Astrocyte of the spinal cord (primary cell): ENCODE measurements at regions not wholly inside any gene's neighbourhood (a gene's known extent, or its start where the extent isn't known, plus 50 kb on each side); places are given as distances from the start of the nearest gene placed in this dataset.

Experiments
- DNase-seq: peaks from one replicate; pipeline ENCODE4 v3.0.0; 2011; ENCODE audit warnings: low read depth, low spot score
- H3K4me3 ChIP-seq: 2 replicates; pipeline ENCODE4 v1.5.1; 2011; ENCODE audit warnings: low read depth, mild to moderate bottlenecking, low read length, moderate library complexity
- CTCF ChIP-seq: IDR thresholded peaks from 2 replicates; pipeline ENCODE4 v1.5.1; 2012; ENCODE audit warnings: low read depth, mild to moderate bottlenecking, low read length, inconsistent platforms
- in situ Hi-C: cut with HindIII; loops from 2 replicates; pipeline ENCODE4 v1.10.0; 2017; ENCODE audit warnings: low sequenced_read_pairs

GRCh38 chr7:136308230-136308629, 331.1 kb upstream of the MTPN start:
- in situ Hi-C loops, result no loop called here
- no peak overlapping the region for H3K4me3 ChIP-seq
- DNase-seq, result no peak
- no peak for TF ChIP-seq CTCF

GRCh38 chr7:136303162-136303561, 326.0 kb upstream of the MTPN start:
- no peak for TF ChIP-seq CTCF
- in situ Hi-C loops, result no loop called here
- DNase-seq, result peak; percentile 2

GRCh38 chr7:136302049-136302448, 324.9 kb upstream of the MTPN start:
- DNase-seq, result no peak
- no peak for TF ChIP-seq CTCF
- H3K4me3 ChIP-seq, result no peak overlapping the region
- in situ Hi-C loops, result no loop called here

More at GRCh38 chr7:136303162-136303561, 326.0 kb upstream of the MTPN start:
- H3K4me3 ChIP-seq, result no peak overlapping the region

GRCh38 chr7:136294977-136295376, 317.8 kb upstream of the MTPN start:
- no peak for DNase-seq
- H3K4me3 ChIP-seq, result no peak overlapping the region
- in situ Hi-C loops, result no loop called here
- no peak for TF ChIP-seq CTCF

GRCh38 chr7:136293841-136294391, 316.8 kb upstream of the MTPN start:
- DNase-seq, result no peak
- TF ChIP-seq CTCF, result no peak
- H3K4me3 ChIP-seq, result no peak overlapping the region
- in situ Hi-C loops, result no loop called here

GRCh38 chr7:136293272-136293671, 316.1 kb upstream of the MTPN start:
- H3K4me3 ChIP-seq, result no peak overlapping the region
- in situ Hi-C loops, result no loop called here
- no peak for TF ChIP-seq CTCF
- DNase-seq, result no peak

- in situ Hi-C loops, result no loop called here
- TF ChIP-seq CTCF, result no peak
- no peak overlapping the region for H3K4me3 ChIP-seq
- DNase-seq, result no peak
These were observed 315.2 kb upstream of the MTPN start for GRCh38 chr7:136292365-136292764.
